ENCODE measurements at regions not wholly inside any gene's neighbourhood (a gene's known extent, or its start where the extent isn't known, plus 50 kb on each side); places are given as distances from the start of the nearest gene placed in this dataset.

- in situ Hi-C loops (cut with MboI; ENCODE audit: low sequenced_read_pairs, unreplicated experiment): no loop called here
- no peak for TF ChIP-seq CTCF (IDR thresholded peaks at IDR 0.05; ENCODE audit: borderline replicate concordance, control extremely low read depth, extremely low read depth, insufficient read depth, missing control alignments)
- no peak for DNase-seq (ENCODE audit: low spot score)
Observed at GRCh38 chr6:140915551-140915950, 1217.2 kb upstream of the GJE1 start.

- in situ Hi-C loops (cut with MboI; ENCODE audit: low sequenced_read_pairs, unreplicated experiment): no loop called here
- DNase-seq (ENCODE audit: low spot score): no peak
- TF ChIP-seq CTCF (IDR thresholded peaks at IDR 0.05; ENCODE audit: borderline replicate concordance, control extremely low read depth, extremely low read depth, insufficient read depth, missing control alignments): no peak
Observed at GRCh38 chr6:140915103-140915502, 1217.6 kb upstream of the GJE1 start.

- in situ Hi-C loops (cut with MboI; ENCODE audit: low sequenced_read_pairs, unreplicated experiment): no loop called here
Observed at GRCh38 chr6:140912686-140913085, 1220.0 kb upstream of the GJE1 start.

GRCh38 chr6:140909625-140910024 is 1223.1 kb upstream of the GJE1 start:
- DNase-seq (ENCODE audit: low spot score): no peak
- TF ChIP-seq CTCF (IDR thresholded peaks at IDR 0.05; ENCODE audit: borderline replicate concordance, control extremely low read depth, extremely low read depth, insufficient read depth, missing control alignments): no peak
- in situ Hi-C loops (cut with MboI; ENCODE audit: low sequenced_read_pairs, unreplicated experiment): no loop called here

More at GRCh38 chr6:140912686-140913085, 1220.0 kb upstream of the GJE1 start:
- TF ChIP-seq CTCF (IDR thresholded peaks at IDR 0.05; ENCODE audit: borderline replicate concordance, control extremely low read depth, extremely low read depth, insufficient read depth, missing control alignments): no peak
- no peak for DNase-seq (ENCODE audit: low spot score)

GRCh38 chr6:140909156-140909555 is 1223.6 kb upstream of the GJE1 start:
- DNase-seq (ENCODE audit: low spot score): no peak
- in situ Hi-C loops (cut with MboI; ENCODE audit: low sequenced_read_pairs, unreplicated experiment): no loop called here
- no peak for TF ChIP-seq CTCF (IDR thresholded peaks at IDR 0.05; ENCODE audit: borderline replicate concordance, control extremely low read depth, extremely low read depth, insufficient read depth, missing control alignments)

- DNase-seq (ENCODE audit: low spot score): no peak
- in situ Hi-C loops (cut with MboI; ENCODE audit: low sequenced_read_pairs, unreplicated experiment): no loop called here
- no peak for TF ChIP-seq CTCF (IDR thresholded peaks at IDR 0.05; ENCODE audit: borderline replicate concordance, control extremely low read depth, extremely low read depth, insufficient read depth, missing control alignments)
Observed at GRCh38 chr6:140908505-140908904, 1224.2 kb upstream of the GJE1 start.

GRCh38 chr6:140907235-140907634 is 1225.5 kb upstream of the GJE1 start:
- in situ Hi-C loops (cut with MboI; ENCODE audit: low sequenced_read_pairs, unreplicated experiment): no loop called here
- TF ChIP-seq CTCF (IDR thresholded peaks at IDR 0.05; ENCODE audit: borderline replicate concordance, control extremely low read depth, extremely low read depth, insufficient read depth, missing control alignments): no peak
- DNase-seq (ENCODE audit: low spot score): no peak
